Activated naive CD8-positive, alpha-beta T cell treated with anti-CD3 and anti-CD28 coated beads, Interleukin-2, amount 50 U/mL, for 24 hours (primary cell): ENCODE measurements at regions not wholly inside any gene's neighbourhood (a gene's known extent, or its start where the extent isn't known, plus 50 kb on each side); places are given as distances from the start of the nearest gene placed in this dataset.

Experiments used
- ATAC-seq: fragments of 150-1000 bp; cut with Tn5 transposase; one replicate; pipeline ENCODE4 v1.10.0; 2021
- DNase-seq: peaks from one replicate; pipeline ENCODE4 v3.0.0; 2021
- H3K27ac Mint-ChIP-seq: one replicate; pipeline ENCODE4 v1.8.0; 2021; ENCODE audit warnings: mild to moderate bottlenecking, mixed read lengths
- H3K27me3 Mint-ChIP-seq: one replicate; pipeline ENCODE4 v1.8.0; 2021; ENCODE audit warnings: mixed read lengths
- H3K36me3 Mint-ChIP-seq: one replicate; pipeline ENCODE4 v1.8.0; 2021; ENCODE audit warnings: low read depth, mixed read lengths
- H3K4me1 Mint-ChIP-seq: one replicate; pipeline ENCODE4 v1.8.0; 2021; ENCODE audit warnings: mixed read lengths
- H3K4me3 Mint-ChIP-seq: one replicate; pipeline ENCODE4 v1.8.0; 2021; ENCODE audit warnings: mild to moderate bottlenecking, moderate library complexity, mixed read lengths
- H3K9me3 Mint-ChIP-seq: one replicate; pipeline ENCODE4 v1.8.0; 2021; ENCODE audit warnings: mixed read lengths

DNA sequence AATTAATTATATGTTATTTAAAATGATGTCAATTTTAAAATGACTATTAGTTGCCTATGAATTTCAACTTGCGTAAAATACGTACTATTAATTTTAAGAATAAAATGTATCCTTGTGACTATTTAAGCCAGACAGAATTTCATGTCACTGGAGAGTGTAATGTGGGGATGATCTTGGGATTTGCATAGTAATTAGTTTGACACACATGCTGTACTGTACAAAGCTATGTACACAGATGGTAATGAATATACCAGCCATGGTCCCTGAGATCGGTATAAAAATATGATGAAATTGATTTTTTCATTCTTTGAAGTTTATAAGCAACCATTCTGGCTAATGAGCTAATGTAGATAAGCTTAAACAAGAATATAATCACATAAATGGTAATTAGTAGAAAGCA lies 134.4 kb upstream of the ROBO1 start:
- Mint-ChIP-seq H3K27ac (no peak overlapping the region), H3K4me1 (no peaks in the 10 kb centered on the region), H3K36me3 (peaks cover 2% of the 10 kb centered on the region), H3K27me3 (no peaks in the 10 kb centered on the region), H3K9me3 (peaks cover 7% of the 10 kb centered on the region), H3K4me3 (no peak overlapping the region)
- ATAC-seq (no peak), DNase-seq (no peak)

DNA sequence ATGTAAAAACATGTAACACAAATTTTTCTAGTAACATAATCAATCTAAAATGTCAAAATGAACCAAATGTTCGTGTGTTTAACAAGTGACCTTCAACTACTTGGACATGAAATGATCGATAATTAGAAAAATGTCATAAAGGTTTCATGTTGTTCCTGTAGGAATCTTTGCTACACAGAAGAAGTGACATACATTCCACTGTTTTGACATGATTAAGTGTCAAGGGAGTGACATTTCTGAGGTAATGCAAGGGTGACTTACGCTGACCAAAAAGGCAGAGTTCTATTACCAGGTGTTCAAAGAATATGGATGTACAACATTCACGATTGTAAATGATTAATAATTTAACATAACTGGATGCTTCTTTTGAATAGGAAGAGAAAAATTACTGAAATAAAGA lies 131.1 kb upstream of the ROBO1 start:
- Mint-ChIP-seq H3K9me3 (peaks cover 7% of the 10 kb centered on the region), H3K4me3 (no peak overlapping the region), H3K4me1 (no peaks in the 10 kb centered on the region), H3K27me3 (no peaks in the 10 kb centered on the region), H3K27ac (no peak overlapping the region), H3K36me3 (peaks cover 2% of the 10 kb centered on the region)
- no peak for ATAC-seq
- no peak for DNase-seq

DNA sequence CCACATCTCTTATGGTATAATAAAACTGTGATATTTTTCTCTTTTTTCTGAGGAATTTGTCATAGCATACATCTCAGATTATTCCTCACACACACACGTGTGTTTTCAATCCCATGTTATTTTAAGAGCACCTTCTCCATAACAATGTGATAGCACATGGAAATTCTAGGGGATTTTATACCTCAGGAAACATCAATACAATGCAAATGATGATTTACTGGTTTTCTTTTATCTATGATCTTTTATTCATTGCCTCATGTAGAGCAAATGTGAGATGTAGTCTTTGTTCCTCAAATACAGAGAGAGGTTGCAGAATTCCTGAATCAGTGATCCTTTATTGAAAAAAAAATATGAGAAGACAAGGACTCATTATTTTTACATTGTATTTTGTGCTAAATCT lies 128.3 kb upstream of the ROBO1 start:
- peaks cover 2% of the 10 kb centered on the region for H3K9me3 Mint-ChIP-seq

DNA sequence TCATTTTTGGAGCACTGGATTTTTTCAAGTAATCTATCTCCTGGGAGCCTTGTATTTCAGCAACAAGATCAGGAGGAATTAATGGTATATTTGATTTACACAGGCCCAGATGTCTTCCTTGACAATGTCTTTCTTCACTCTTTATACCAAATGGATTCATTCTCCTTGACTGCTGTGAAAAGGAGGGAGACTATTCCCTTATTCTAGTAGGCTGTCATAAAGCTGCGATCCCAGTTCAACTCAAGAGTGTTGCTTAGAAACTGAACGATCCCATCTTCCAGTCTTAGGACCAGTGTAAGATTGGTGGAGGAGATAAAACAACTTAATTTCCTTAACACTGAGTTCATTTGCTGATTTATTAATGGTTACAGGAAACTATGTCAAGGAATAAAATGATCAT lies 119.4 kb upstream of the ROBO1 start:
- Mint-ChIP-seq H3K27ac (no peak overlapping the region), H3K4me1 (no peaks in the 10 kb centered on the region), H3K36me3 (no peaks in the 10 kb centered on the region), H3K4me3 (no peak overlapping the region), H3K9me3 (peaks cover 10% of the 10 kb centered on the region), H3K27me3 (no peaks in the 10 kb centered on the region)
- DNase-seq = no peak
- ATAC-seq = no peak

More for the DNA sequence above, 128.3 kb upstream of the ROBO1 start:
- no peak for ATAC-seq
- Mint-ChIP-seq H3K4me1 (no peaks in the 10 kb centered on the region), H3K4me3 (no peak overlapping the region), H3K36me3 (peaks cover 1% of the 10 kb centered on the region), H3K27ac (no peak overlapping the region), H3K27me3 (no peaks in the 10 kb centered on the region)
- no peak for DNase-seq

DNA sequence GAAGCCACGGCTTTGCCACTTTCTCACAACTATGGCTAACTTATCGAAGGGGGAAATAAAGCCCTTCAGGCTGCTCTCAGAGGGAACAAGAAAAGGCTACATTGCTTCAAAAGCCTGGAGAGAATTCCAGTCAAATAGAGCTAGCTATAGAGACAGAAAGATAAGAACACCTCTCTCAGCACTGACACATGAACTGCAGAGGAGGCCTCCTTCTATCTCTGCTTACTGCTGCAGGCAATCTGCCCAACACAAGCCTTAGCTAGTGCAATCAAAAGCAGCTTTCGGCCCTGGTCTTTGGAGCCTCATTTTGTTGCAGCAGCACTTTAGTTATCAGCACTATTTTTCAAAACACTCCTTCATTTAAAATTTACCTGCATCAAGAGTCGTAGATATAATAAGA lies 118.4 kb upstream of the ROBO1 start:
- peaks cover 10% of the 10 kb centered on the region for H3K9me3 Mint-ChIP-seq
- DNase-seq = no peak

DNA sequence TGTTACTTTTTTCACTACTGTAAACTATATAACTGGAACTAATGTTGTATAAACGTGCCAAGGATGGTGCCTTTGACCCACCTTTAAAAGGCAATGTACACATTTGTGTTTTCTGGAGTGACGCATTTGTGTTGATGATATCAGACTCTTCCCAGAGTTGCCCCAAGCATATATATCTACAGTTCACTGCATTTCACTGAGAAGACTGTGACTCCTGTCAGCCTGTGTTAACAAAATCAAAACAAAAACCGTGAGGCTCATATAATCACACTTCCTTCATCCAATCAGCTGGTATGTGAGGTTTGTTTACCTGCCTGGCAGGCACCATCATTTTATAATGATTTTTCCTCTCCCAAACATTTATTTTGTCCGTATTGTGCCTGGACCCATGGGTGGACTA lies 117.6 kb upstream of the ROBO1 start:
- ATAC-seq (no peak), DNase-seq (no peak)
- Mint-ChIP-seq H3K27me3 (no peaks in the 10 kb centered on the region), H3K9me3 (peaks cover 10% of the 10 kb centered on the region), H3K36me3 (no peaks in the 10 kb centered on the region), H3K4me3 (no peak overlapping the region), H3K27ac (no peak overlapping the region), H3K4me1 (no peaks in the 10 kb centered on the region)

More for the DNA sequence above, 118.4 kb upstream of the ROBO1 start:
- H3K4me1 Mint-ChIP-seq = no peaks in the 10 kb centered on the region
- no peaks in the 10 kb centered on the region for H3K36me3 Mint-ChIP-seq
- no peak overlapping the region for H3K4me3 Mint-ChIP-seq
- ATAC-seq = no peak
- H3K27me3 Mint-ChIP-seq = no peaks in the 10 kb centered on the region
- H3K27ac Mint-ChIP-seq = no peak overlapping the region

DNA sequence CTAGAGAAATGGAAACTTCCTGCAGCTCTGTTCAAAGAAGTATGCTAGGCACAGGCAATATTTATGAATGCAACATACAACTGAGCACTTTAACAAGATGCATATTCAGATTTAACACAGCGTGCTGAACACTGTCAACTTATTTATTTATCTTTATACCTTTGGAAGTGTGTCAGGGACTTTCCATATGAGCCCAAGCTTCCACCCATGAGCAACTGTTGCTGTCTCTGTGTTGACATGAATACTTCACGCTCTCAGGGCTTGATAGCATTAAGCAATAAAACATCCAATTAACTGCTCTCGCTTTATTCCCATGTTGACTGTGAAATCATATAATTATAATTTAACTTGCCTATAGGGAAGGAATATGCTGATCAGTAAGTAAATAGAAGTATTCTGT lies 116.6 kb upstream of the ROBO1 start:
- Mint-ChIP-seq H3K4me3 (no peak overlapping the region), H3K36me3 (no peaks in the 10 kb centered on the region), H3K4me1 (no peaks in the 10 kb centered on the region), H3K27ac (no peak overlapping the region), H3K27me3 (no peaks in the 10 kb centered on the region), H3K9me3 (peaks cover 10% of the 10 kb centered on the region)
- ATAC-seq (no peak), DNase-seq (no peak)

DNA sequence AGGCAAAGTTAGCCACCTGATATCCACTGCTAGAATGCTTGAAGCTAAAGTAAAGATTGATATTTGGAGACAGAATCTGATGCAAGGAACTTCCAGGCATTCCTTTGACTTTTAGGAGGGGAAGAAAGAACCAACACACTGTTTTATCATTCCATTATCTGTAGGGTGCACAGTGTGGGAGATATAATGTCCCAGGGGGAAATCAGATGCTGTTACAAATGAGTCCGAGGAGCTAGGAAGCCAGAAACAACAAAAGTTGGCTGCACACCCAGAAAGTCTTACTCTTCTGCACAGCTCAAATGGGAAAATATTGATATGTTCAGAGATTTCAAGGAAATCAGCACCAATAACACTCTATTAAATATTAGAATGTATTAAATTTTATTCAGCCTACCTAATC lies 113.6 kb upstream of the ROBO1 start:
- Mint-ChIP-seq H3K4me3 (no peak overlapping the region), H3K4me1 (no peaks in the 10 kb centered on the region), H3K27me3 (no peaks in the 10 kb centered on the region), H3K9me3 (peaks cover 17% of the 10 kb centered on the region), H3K27ac (no peak overlapping the region), H3K36me3 (no peaks in the 10 kb centered on the region)
- ATAC-seq = no peak
- DNase-seq = no peak

DNA sequence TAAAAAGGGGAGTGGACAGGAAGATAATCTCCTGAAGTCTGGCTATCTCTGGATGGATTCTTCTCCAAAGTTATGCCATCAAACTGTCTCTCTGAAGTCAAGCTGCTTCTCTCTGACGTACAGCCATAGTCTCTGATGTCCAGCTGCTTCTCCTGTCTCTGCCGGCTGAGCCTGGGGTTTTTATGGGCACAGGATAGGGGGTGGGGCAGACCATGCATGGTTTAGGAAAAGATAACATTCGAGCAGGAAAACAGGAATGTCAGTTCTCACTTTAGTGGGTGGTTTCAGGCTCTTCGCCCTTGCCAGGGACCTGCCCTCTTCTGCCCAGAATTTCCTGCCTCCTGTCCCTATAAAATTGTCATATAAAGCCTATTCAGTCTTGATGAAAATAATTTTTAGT lies 110.9 kb upstream of the ROBO1 start:
- H3K9me3 Mint-ChIP-seq = peaks cover 16% of the 10 kb centered on the region
- no peak overlapping the region for H3K4me3 Mint-ChIP-seq
- H3K4me1 Mint-ChIP-seq = no peaks in the 10 kb centered on the region
- no peaks in the 10 kb centered on the region for H3K36me3 Mint-ChIP-seq
- no peak overlapping the region for H3K27ac Mint-ChIP-seq
- no peaks in the 10 kb centered on the region for H3K27me3 Mint-ChIP-seq
- ATAC-seq (no peak), DNase-seq (no peak)

DNA sequence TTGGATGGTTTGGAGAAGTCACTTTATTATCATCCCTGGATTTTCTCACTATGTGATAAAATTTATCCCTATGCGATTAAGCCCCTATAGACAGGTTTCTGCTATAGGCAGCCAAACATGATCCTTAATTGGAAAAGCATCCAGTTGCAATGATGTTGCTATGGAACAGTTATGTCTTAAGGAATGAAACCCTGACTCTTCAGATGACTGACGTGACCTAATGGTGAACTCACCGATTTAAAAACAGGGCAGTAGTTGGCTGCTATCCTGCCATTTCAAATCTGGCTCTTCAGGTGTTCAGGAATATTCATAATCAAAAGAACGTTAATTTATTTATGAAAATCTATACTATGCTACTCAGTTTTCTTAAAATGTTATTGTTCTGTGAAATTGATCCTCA lies 106.8 kb upstream of the ROBO1 start:
- ATAC-seq (no peak), DNase-seq (no peak)
- peaks cover 18% of the 10 kb centered on the region for H3K9me3 Mint-ChIP-seq
- no peaks in the 10 kb centered on the region for H3K4me1 Mint-ChIP-seq
- H3K4me3 Mint-ChIP-seq = no peak overlapping the region
- no peaks in the 10 kb centered on the region for H3K27me3 Mint-ChIP-seq
- H3K27ac Mint-ChIP-seq = no peak overlapping the region
- H3K36me3 Mint-ChIP-seq = no peaks in the 10 kb centered on the region

DNA sequence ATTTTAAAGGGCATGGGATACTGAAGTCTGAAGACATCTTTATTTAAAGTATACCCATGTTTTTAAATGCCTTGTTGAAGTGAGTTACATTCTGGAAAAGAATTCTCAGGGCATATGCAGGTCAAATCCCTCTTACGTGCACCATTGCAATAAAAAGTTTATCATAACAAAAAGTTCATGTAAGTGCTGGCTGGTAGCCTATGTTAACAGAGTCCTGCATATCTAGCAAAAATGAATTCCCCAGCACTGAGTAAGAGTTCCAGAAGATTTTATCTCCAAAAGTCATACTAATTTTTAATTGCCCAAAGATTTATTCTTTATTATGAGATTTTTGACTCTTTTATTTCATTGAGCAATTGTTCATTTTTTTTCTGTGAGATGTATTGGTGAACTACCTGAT lies 104.7 kb upstream of the ROBO1 start:
- peaks cover 29% of the 10 kb centered on the region for H3K9me3 Mint-ChIP-seq
- H3K4me3 Mint-ChIP-seq = no peak overlapping the region
- no peak overlapping the region for H3K27ac Mint-ChIP-seq
- no peak for ATAC-seq
- no peak for DNase-seq
- no peaks in the 10 kb centered on the region for H3K27me3 Mint-ChIP-seq
- H3K4me1 Mint-ChIP-seq = no peaks in the 10 kb centered on the region
- H3K36me3 Mint-ChIP-seq = no peaks in the 10 kb centered on the region

DNA sequence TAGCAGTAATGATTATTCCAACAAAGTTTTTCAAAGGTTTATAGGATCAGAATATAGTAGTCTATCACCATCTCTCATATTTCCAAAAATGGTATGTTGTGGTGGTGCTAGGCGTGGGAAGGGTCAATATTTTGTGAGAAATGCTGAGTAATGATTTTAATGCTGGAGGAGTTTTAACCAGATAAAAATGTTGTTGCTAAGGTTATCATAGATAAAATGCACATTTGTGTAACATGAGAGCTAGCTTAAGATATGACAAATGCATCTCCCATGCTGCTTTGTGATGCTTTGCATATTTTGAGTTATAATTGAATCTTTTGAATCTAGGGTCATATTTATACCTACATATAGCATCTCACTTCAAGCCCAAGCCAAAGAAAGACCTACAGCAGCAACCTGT lies 103.9 kb upstream of the ROBO1 start:
- H3K36me3 Mint-ChIP-seq = no peaks in the 10 kb centered on the region
- no peak for ATAC-seq
- no peak overlapping the region for H3K27ac Mint-ChIP-seq
- no peaks in the 10 kb centered on the region for H3K4me1 Mint-ChIP-seq
- peaks cover 25% of the 10 kb centered on the region for H3K9me3 Mint-ChIP-seq
- no peaks in the 10 kb centered on the region for H3K27me3 Mint-ChIP-seq
- H3K4me3 Mint-ChIP-seq = no peak overlapping the region
- DNase-seq = no peak

DNA sequence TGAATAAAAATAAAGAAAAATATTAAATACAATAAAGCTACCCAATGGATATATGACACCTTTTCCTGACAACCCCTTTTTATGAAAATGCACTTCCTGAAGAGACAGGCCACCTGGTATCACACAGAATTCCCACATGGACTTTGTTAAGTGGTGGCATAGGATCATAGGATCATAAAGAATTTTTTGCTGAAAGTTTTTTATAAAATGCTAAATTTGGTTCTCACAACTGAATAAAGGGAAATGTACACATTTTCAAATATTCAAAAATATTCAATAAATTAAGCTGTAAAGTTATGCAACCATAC lies 102.5 kb upstream of the ROBO1 start:
- Mint-ChIP-seq H3K36me3 (no peaks in the 10 kb centered on the region), H3K27me3 (no peaks in the 10 kb centered on the region), H3K27ac (no peak overlapping the region), H3K4me3 (no peak overlapping the region), H3K9me3 (peaks cover 21% of the 10 kb centered on the region), H3K4me1 (no peaks in the 10 kb centered on the region)
- ATAC-seq (no peak), DNase-seq (no peak)

DNA sequence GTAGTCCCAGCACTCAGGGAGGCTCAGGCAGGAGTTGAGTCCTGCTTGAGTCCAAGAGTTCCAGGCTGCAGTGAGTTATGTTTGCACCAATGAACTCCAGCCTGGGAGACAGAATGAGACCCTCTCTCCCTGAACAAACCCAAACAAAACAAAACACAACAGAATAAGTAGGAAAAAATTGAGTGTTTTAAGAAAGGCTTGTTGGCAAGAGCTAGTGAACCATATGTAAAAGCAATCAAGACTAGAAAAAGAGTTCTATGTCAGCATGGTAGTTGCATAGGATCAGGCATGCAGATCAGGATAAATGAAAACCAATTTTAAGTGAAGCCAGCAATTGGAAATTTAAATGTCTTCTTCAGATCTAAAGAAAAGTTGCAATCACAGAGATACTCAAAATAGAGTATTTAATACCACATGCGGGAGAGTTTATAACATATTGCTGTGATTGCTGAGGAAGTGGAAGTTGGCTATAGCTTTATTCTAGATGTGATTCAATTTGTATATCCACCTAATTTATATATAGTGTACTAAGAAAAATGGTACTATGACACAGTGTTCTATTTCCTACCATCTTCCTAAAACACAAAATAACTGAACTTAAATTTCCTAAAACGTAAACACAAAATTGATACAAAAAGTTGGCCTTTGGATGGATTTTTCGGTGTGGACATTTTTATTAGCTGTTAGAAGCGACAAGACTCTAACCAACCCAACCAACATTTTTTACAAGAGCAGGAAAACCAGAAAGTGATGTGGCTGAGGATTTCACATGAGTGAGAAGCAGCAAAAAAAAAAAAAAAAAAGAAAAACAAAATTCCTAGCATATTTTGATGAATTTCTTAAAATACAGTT lies 101.9 kb upstream of the ROBO1 start:
- no peak overlapping the region for H3K27ac Mint-ChIP-seq
- no peaks in the 10 kb centered on the region for H3K27me3 Mint-ChIP-seq
- no peak for DNase-seq
- H3K4me1 Mint-ChIP-seq = no peaks in the 10 kb centered on the region
- peaks cover 21% of the 10 kb centered on the region for H3K9me3 Mint-ChIP-seq
- ATAC-seq = no peak
- no peaks in the 10 kb centered on the region for H3K36me3 Mint-ChIP-seq
- no peak overlapping the region for H3K4me3 Mint-ChIP-seq

DNA sequence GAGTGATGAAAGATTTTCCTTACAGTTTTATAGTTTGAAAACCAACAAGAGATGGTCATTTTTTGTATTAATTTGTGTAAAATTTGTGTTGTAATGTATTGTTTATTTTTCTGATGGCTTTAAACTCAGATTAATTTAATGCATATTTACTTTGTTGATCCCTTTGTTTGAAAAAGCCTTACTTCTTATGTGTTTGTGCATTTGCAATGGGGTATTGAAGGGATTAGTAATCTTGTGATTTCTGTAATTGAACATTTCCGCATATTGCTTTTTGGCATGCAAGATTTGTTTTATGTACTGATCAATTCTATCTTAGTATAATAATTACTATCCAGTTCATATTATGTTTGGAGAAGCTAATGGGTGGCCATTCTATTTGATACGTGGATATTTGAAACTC lies 98.4 kb upstream of the ROBO1 start:
- H3K36me3 Mint-ChIP-seq = no peaks in the 10 kb centered on the region
- no peak overlapping the region for H3K27ac Mint-ChIP-seq
- no peak overlapping the region for H3K4me3 Mint-ChIP-seq
- no peaks in the 10 kb centered on the region for H3K27me3 Mint-ChIP-seq
- H3K4me1 Mint-ChIP-seq = no peaks in the 10 kb centered on the region
- peaks cover 19% of the 10 kb centered on the region for H3K9me3 Mint-ChIP-seq
- no peak for ATAC-seq
- no peak for DNase-seq

DNA sequence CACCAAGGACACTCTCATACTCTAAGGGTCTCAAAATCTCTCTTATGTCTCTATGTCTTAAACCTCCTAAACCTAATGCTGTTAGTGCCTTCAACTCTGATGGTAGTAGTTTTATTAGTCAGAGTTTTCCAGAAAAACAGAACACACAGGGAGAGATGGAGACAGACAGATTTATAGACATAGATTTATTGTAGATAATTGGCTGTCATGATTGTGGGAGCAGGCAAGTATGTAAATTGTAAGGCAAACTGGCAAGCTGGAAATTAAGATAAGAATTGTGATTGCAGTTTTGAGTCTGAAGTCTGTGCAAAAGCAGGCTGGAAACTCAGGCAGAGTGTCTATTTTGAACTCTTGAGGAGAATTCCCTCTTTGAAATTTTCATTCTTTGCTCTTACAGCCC lies 96.3 kb upstream of the ROBO1 start:
- H3K9me3 Mint-ChIP-seq = peaks cover 16% of the 10 kb centered on the region

More for the DNA sequence above, 96.3 kb upstream of the ROBO1 start:
- H3K27me3 Mint-ChIP-seq = no peaks in the 10 kb centered on the region
- no peak overlapping the region for H3K4me3 Mint-ChIP-seq
- no peaks in the 10 kb centered on the region for H3K4me1 Mint-ChIP-seq
- DNase-seq (no peak), ATAC-seq (no peak)
- H3K27ac Mint-ChIP-seq = no peak overlapping the region
- no peaks in the 10 kb centered on the region for H3K36me3 Mint-ChIP-seq
